IMR-90 (cell line): ENCODE measurements at regions not wholly inside any gene's neighbourhood (a gene's known extent, or its start where the extent isn't known, plus 50 kb on each side); places are given as distances from the start of the nearest gene placed in this dataset.

Source experiments
- ATAC-seq: fragments of 200-7000 bp; cut with Tn5 transposase; 2 replicates; pipeline ENCODE4 v1.9.1; 2020; ENCODE audit warnings: low read depth, mild to moderate bottlenecking, moderate library complexity
- BruUV-seq: library from RNA; stranded (reverse); fragments of 400-500 nt; replicated peaks from 2 replicates; lab custom pipeline; 2021; lab: Mats Ljungman, UMichigan
- CTCF ChIA-PET: fragments of 300-600 bp; formaldehyde crosslinking; extraction: SDS; loops from one replicate; lab custom pipeline; 2021; ENCODE audit warnings: antibody characterized with exemption; lab: Yijun Ruan, JAX
- POLR2A ChIA-PET: fragments of 300-600 bp; sonication (Branson Sonifier 250); formaldehyde crosslinking; loops from one replicate; lab custom pipeline; 2022; ENCODE audit warnings: antibody characterized with exemption; ENCODE audit not compliant: unreplicated experiment; lab: Charles Lee
- DNase-seq: peaks from one replicate; pipeline ENCODE4 v3.0.0; 2013
- H2AFZ ChIP-seq: replicated peaks from 2 replicates; pipeline ENCODE3; 2013; ENCODE audit warnings: low read length, mild to moderate bottlenecking; ENCODE audit not compliant: poor library complexity
- H2AK5ac ChIP-seq: 2 replicates; pipeline ENCODE4 v1.6.1; 2013; ENCODE audit warnings: low read depth, low read length, inconsistent platforms
- H2AK9ac ChIP-seq: replicated peaks from 2 replicates; pipeline ENCODE3; 2013; ENCODE audit warnings: mild to moderate bottlenecking, low read depth, low read length, moderate library complexity; ENCODE audit not compliant: poor library complexity
- H2BK120ac ChIP-seq: 2 replicates; pipeline ENCODE4 v1.6.1; 2013; ENCODE audit warnings: low read depth, low read length, inconsistent platforms
- H2BK15ac ChIP-seq: 3 replicates; pipeline ENCODE4 v1.6.1; 2013; ENCODE audit warnings: low read depth, low read length, inconsistent platforms
- H2BK20ac ChIP-seq: 2 replicates; pipeline ENCODE4 v1.6.1; 2013; ENCODE audit warnings: low read depth, mild to moderate bottlenecking, inconsistent platforms, low read length, moderate library complexity
- H2BK5ac ChIP-seq: 2 replicates; pipeline ENCODE4 v1.6.1; 2013; ENCODE audit warnings: mild to moderate bottlenecking, low read depth, low read length, inconsistent platforms; ENCODE audit not compliant: poor library complexity, severe bottlenecking
- H3K14ac ChIP-seq: replicated peaks from 2 replicates; pipeline ENCODE4 v1.6.1; 2013; ENCODE audit warnings: low read depth, low read length, inconsistent platforms
- H3K18ac ChIP-seq: 2 replicates; pipeline ENCODE4 v1.6.1; 2013; ENCODE audit warnings: low read depth, low read length, control low read depth
- H3K23ac ChIP-seq: 2 replicates; pipeline ENCODE4 v1.6.1; 2013; ENCODE audit warnings: low read depth, low read length, inconsistent platforms
- H3K27ac ChIP-seq: 2 replicates; pipeline ENCODE4 v1.5.1; 2013; ENCODE audit warnings: mild to moderate bottlenecking, control low read depth, low read length; ENCODE audit not compliant: insufficient read depth
- H3K27me3 ChIP-seq: 2 replicates; pipeline ENCODE4 v1.6.1; 2013; ENCODE audit warnings: low read length; ENCODE audit not compliant: control insufficient read depth, insufficient read depth
- H3K36me3 ChIP-seq: 2 replicates; pipeline ENCODE4 v1.6.1; 2013; ENCODE audit warnings: low read length, mixed read lengths; ENCODE audit not compliant: control insufficient read depth, insufficient read depth
- H3K4ac ChIP-seq: 2 replicates; pipeline ENCODE4 v1.6.1; 2013; ENCODE audit warnings: low read depth, low read length, inconsistent platforms
- H3K4me1 ChIP-seq: 2 replicates; pipeline ENCODE4 v1.6.1; 2013; ENCODE audit warnings: low read length, mixed read lengths; ENCODE audit not compliant: control insufficient read depth, insufficient read depth
- H3K4me2 ChIP-seq: 2 replicates; pipeline ENCODE4 v1.6.1; 2013; ENCODE audit warnings: low read depth, mild to moderate bottlenecking, control low read depth, low read length, moderate library complexity
- H3K4me3 ChIP-seq: 2 replicates; pipeline ENCODE4 v1.5.1; 2013; ENCODE audit warnings: low read depth, mild to moderate bottlenecking, control low read depth, low read length, moderate library complexity; ENCODE audit not compliant: insufficient read depth
- H3K56ac ChIP-seq: 2 replicates; pipeline ENCODE4 v1.6.1; 2013; ENCODE audit warnings: low read length, inconsistent platforms; ENCODE audit not compliant: insufficient read depth; ENCODE audit errors: extremely low read depth
- H3K79me1 ChIP-seq, 2 experiments: 2 replicates each; pipeline ENCODE4 v1.6.1; 2013; ENCODE audit warnings: low read length in 2 of 2, inconsistent platforms in 1 of 2, low read depth in 1 of 2
- H3K9ac ChIP-seq: 2 replicates; pipeline ENCODE4 v1.6.1; 2013; ENCODE audit warnings: low read depth, low read length, control low read depth
- H3K9me1 ChIP-seq: 2 replicates; pipeline ENCODE4 v1.6.1; 2013; ENCODE audit warnings: low read length, inconsistent platforms; ENCODE audit not compliant: insufficient read depth
- H3K9me3 ChIP-seq: 2 replicates; pipeline ENCODE4 v1.6.1; 2013; ENCODE audit warnings: low read length; ENCODE audit not compliant: control insufficient read depth, insufficient read depth
- H4K20me1 ChIP-seq: 2 replicates; pipeline ENCODE4 v1.6.1; 2013; ENCODE audit warnings: low read length, inconsistent platforms; ENCODE audit not compliant: insufficient read depth
- H4K5ac ChIP-seq: 2 replicates; pipeline ENCODE4 v1.6.1; 2013; ENCODE audit warnings: mild to moderate bottlenecking, low read depth, low read length, control low read depth
- H4K8ac ChIP-seq, 2 experiments: 2 replicates each; pipeline ENCODE4 v1.6.1; 2013; ENCODE audit warnings: low read depth in 2 of 2, low read length in 2 of 2, control low read depth in 1 of 2, inconsistent platforms in 1 of 2
- H4K91ac ChIP-seq: 2 replicates; pipeline ENCODE4 v1.6.1; 2013; ENCODE audit warnings: low read depth, low read length, inconsistent platforms; ENCODE audit not compliant: insufficient read depth
- BHLHE40 ChIP-seq: fragments of 150-350 bp; IDR thresholded peaks from 2 replicates; pipeline ENCODE4 v1.6.1; 2016; ENCODE audit warnings: mild to moderate bottlenecking, low read depth, low read length
- CEBPB ChIP-seq: IDR thresholded peaks from 2 replicates; pipeline ENCODE4 v1.6.1; 2012; ENCODE audit warnings: low read depth, low read length, improper control_type of control experiment
- CHD1 ChIP-seq: IDR thresholded peaks from 2 replicates; pipeline ENCODE4 v1.6.1; 2012; ENCODE audit warnings: low read depth, low read length, improper control_type of control experiment
- FOS ChIP-seq: fragments of 150-350 bp; IDR thresholded peaks from 2 replicates; pipeline ENCODE4 v1.6.1; 2016; ENCODE audit warnings: low read depth, low read length
- MAFK ChIP-seq: IDR thresholded peaks from 2 replicates; pipeline ENCODE4 v1.6.1; 2012; ENCODE audit warnings: low read depth, low read length, improper control_type of control experiment
- MXI1 ChIP-seq: IDR thresholded peaks from 2 replicates; pipeline ENCODE4 v1.6.1; 2012; ENCODE audit warnings: low read depth, mild to moderate bottlenecking, low read length, moderate library complexity, borderline replicate concordance
- NFE2L2 ChIP-seq: fragments of 150-350 bp; IDR thresholded peaks from 2 replicates; pipeline ENCODE4 v1.6.1; 2016; ENCODE audit warnings: low read depth, mild to moderate bottlenecking, low read length
- RAD21 ChIP-seq: IDR thresholded peaks from 2 replicates; pipeline ENCODE4 v1.6.1; 2012; ENCODE audit warnings: low read length, improper control_type of control experiment
- RCOR1 ChIP-seq: IDR thresholded peaks from 2 replicates; pipeline ENCODE4 v1.6.1; 2012; ENCODE audit warnings: mild to moderate bottlenecking, low read length, improper control_type of control experiment; ENCODE audit not compliant: insufficient replicate concordance
- RFX5 ChIP-seq: IDR thresholded peaks from 2 replicates; pipeline ENCODE4 v1.8.0; 2012; ENCODE audit warnings: low read depth, mild to moderate bottlenecking, low read length, moderate library complexity
- SMC3 ChIP-seq: fragments of 150-350 bp; IDR thresholded peaks from 2 replicates; pipeline ENCODE4 v1.6.1; 2016; ENCODE audit warnings: low read depth, mild to moderate bottlenecking, antibody characterized with exemption, low read length, moderate library complexity
- WGBS, 2 experiments: methylation state at CpG; one replicate each; pipeline versions ENCODE4 v1.1.5 to v1.1.7; 2013; ENCODE audit warnings: missing lambda C conversion rate in 2 of 2; ENCODE audit not compliant: insufficient read length in 1 of 2; ENCODE audit errors: extremely low coverage in 2 of 2; 5-methylcytosine and 5-hydroxymethylcytosine counted together
- dilution Hi-C: fragments of 300-500 bp; cut with HindIII; formaldehyde crosslinking; loops from one replicate; pipeline ENCODE4 v1.14.3; 2018; ENCODE audit warnings: low sequenced_read_pairs; ENCODE audit not compliant: unreplicated experiment
- in situ Hi-C: fragments of 300-500 bp; cut with MboI; formaldehyde crosslinking; loops from 3 replicates; pipeline ENCODE4 v1.14.3; 2019; ENCODE audit warnings: low sequenced_read_pairs, inconsistent platforms, mixed read lengths
- intact Hi-C: fragments of 100-400 bp; cut with micrococcal nuclease; formaldehyde crosslinking; loops from 2 replicates; pipeline ENCODE4 v1.10.0; 2022
- TF ChIP-seq, protein P1 (sequence below): conservative IDR thresholded peaks from 2 replicates; pipeline ENCODE4 v1.5.1; 2012; ENCODE audit warnings: mild to moderate bottlenecking, low read depth, low read length, improper control_type of control experiment
- TF ChIP-seq, protein P2 (sequence below): fragments of 150-350 bp; IDR thresholded peaks from 2 replicates; pipeline ENCODE4 v1.6.1; 2017; ENCODE audit warnings: mild to moderate bottlenecking, antibody characterized with exemption, low read length, low read depth

DNA sequence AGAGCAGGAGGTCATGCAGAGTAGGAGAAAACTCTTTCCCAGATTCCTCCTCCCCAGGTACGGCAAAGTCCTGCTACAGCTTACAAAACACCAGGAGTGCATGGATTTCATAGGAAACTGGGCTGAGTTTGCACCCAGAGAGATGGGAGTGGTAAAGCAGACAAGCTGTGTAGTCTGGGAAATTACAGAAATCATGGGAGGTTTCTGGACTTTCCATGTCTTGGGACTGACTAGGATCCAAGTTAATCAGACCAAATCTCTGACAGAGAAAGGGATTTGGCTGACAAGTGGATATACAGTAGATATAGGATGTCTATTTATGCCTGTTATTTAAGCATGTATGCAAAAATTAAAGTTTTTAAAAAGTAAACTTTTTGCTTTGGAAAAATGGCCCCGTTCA lies 205.4 kb upstream of the ACVR2A start:
- Histone ChIP-seq H4K20me1 (no peaks in the 10 kb centered on the region), H3K4me2 (no peak overlapping the region), H2BK20ac (no peak overlapping the region), H3K18ac (no peak overlapping the region), H3K4me1 (peaks cover 3% of the 10 kb centered on the region; the same call in 1 of the 2 replicates), H3K9me1 (no peaks in the 10 kb centered on the region), H3K79me1 (no peaks in the 10 kb centered on the region), H3K27me3 (no peaks in the 10 kb centered on the region; the same call in 1 of the 2 replicates), H2BK120ac (no peak overlapping the region), H4K91ac (no peak overlapping the region), H3K9ac (no peak overlapping the region), H2AK9ac (no peak overlapping the region), H3K56ac (no peak overlapping the region), H3K36me3 (no peaks in the 10 kb centered on the region), H3K14ac (no peak overlapping the region), H3K4me3 (no peak overlapping the region), H2AK5ac (no peak overlapping the region), H2BK5ac (no peak overlapping the region), H2BK15ac (no peak overlapping the region), H3K27ac (no peak overlapping the region), H2AFZ (no peak overlapping the region), H4K8ac (no peak overlapping the region), H3K9me3 (no peaks in the 10 kb centered on the region), H4K5ac (no peak overlapping the region), H3K4ac (no peak overlapping the region), H3K23ac (no peak overlapping the region)
- intact Hi-C loops (no loop called here), dilution Hi-C loops (no loop called here), in situ Hi-C loops (no loop called here)
- WGBS, 2 experiments, result no CpG with 5 or more reads among the region's 2 CpGs
- DNase-seq (no peak), ATAC-seq (no peak)
- TF ChIP-seq RCOR1 (no peak), MXI1 (no peak), CHD1 (no peak), BHLHE40 (no peak), NFE2L2 (no peak), MAFK (no peak), RAD21 (no peak), RFX5 (no peak), SMC3 (no peak), FOS (no peak), CEBPB (no peak)
- TF ChIP-seq, protein P1, sequence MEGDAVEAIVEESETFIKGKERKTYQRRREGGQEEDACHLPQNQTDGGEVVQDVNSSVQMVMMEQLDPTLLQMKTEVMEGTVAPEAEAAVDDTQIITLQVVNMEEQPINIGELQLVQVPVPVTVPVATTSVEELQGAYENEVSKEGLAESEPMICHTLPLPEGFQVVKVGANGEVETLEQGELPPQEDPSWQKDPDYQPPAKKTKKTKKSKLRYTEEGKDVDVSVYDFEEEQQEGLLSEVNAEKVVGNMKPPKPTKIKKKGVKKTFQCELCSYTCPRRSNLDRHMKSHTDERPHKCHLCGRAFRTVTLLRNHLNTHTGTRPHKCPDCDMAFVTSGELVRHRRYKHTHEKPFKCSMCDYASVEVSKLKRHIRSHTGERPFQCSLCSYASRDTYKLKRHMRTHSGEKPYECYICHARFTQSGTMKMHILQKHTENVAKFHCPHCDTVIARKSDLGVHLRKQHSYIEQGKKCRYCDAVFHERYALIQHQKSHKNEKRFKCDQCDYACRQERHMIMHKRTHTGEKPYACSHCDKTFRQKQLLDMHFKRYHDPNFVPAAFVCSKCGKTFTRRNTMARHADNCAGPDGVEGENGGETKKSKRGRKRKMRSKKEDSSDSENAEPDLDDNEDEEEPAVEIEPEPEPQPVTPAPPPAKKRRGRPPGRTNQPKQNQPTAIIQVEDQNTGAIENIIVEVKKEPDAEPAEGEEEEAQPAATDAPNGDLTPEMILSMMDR, result no peak
- TF ChIP-seq, protein P2, sequence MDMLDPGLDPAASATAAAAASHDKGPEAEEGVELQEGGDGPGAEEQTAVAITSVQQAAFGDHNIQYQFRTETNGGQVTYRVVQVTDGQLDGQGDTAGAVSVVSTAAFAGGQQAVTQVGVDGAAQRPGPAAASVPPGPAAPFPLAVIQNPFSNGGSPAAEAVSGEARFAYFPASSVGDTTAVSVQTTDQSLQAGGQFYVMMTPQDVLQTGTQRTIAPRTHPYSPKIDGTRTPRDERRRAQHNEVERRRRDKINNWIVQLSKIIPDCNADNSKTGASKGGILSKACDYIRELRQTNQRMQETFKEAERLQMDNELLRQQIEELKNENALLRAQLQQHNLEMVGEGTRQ, result no peak
- no TSS peak for BruUV-seq
- ChIA-PET POLR2A (no interaction called here), CTCF (no interaction called here)
